Liver (tissue), 3 donors: ENCODE measurements at regions not wholly inside any gene's neighbourhood (a gene's known extent, or its start where the extent isn't known, plus 50 kb on each side); places are given as distances from the start of the nearest gene placed in this dataset.

ENCODE experiments used
- EGR1 ChIP-seq, 2 donors: IDR thresholded peaks; 2 replicates each; pipeline ENCODE4 v1.6.1; 2016 to 2018; ENCODE audit warnings: antibody characterized with exemption in 2 of 2, low read depth in 2 of 2
- NR2F2 ChIP-seq: IDR thresholded peaks from 2 replicates; pipeline ENCODE4 v1.6.1; 2016; ENCODE audit warnings: antibody characterized with exemption
- RAD21 ChIP-seq, 2 donors: IDR thresholded peaks; 2 replicates each; pipeline ENCODE4 v1.6.1; 2016; ENCODE audit warnings: antibody characterized with exemption in 2 of 2, mild to moderate bottlenecking in 2 of 2
- YY1 ChIP-seq: IDR thresholded peaks from 2 replicates; pipeline ENCODE4 v1.6.1; 2016; ENCODE audit warnings: antibody characterized with exemption, mild to moderate bottlenecking
- ZBTB33 ChIP-seq: IDR thresholded peaks from 2 replicates; pipeline ENCODE4 v1.6.1; 2016; ENCODE audit warnings: antibody characterized with exemption
- TF ChIP-seq, protein P1 (sequence below): IDR thresholded peaks from 2 replicates; pipeline ENCODE4 v1.6.1; 2016; ENCODE audit warnings: antibody characterized with exemption
- TF ChIP-seq, protein P2 (sequence below): fragments of 150-350 bp; IDR thresholded peaks from 2 replicates; pipeline ENCODE4 v1.5.1; 2017; ENCODE audit warnings: improper control_type of control experiment, low read depth, low read length; ENCODE audit not compliant: missing input control
- TF ChIP-seq, protein P3 (sequence below): IDR thresholded peaks from 2 replicates; pipeline ENCODE4 v1.6.1; 2016; ENCODE audit warnings: antibody characterized with exemption, mild to moderate bottlenecking
- donor health status: healthy.
- donor health status: healthy.

DNA sequence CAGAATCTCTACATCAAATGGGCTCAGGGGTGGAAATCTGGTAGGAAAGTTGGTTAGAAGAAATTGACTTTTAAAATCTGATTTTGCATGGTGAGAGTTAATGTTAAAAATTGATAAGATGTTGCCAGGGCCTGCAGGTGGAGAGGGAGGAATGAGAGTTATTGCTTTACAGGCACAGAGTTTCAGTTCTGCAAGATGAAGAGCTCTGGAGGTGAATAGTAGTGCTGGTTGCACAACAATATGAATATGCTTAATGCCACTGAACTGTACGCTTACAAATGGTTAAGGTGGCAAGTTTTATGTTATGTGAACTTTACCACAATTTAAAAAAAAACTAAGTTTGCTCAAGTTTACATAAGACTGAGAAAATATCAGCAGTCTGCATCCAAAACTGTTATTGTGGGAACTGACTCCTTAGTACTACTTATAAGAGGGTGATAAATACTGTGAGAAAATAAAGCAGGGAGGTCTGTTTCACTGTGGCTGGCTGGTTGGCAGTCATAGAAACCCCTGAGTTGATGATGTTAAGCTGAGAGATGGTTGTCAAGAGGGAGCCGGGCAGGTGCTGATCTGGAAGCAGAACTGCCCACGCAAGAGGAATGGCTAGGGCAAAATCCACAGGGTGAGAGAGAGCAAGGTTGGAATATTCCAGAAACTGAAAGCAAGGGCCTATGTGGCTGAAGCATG lies 144.9 kb downstream of the EDEM1 start:
- TF ChIP-seq NR2F2 = no peak
- TF ChIP-seq, protein P1, sequence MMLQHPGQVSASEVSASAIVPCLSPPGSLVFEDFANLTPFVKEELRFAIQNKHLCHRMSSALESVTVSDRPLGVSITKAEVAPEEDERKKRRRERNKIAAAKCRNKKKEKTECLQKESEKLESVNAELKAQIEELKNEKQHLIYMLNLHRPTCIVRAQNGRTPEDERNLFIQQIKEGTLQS = no peak
- TF ChIP-seq, protein P2, sequence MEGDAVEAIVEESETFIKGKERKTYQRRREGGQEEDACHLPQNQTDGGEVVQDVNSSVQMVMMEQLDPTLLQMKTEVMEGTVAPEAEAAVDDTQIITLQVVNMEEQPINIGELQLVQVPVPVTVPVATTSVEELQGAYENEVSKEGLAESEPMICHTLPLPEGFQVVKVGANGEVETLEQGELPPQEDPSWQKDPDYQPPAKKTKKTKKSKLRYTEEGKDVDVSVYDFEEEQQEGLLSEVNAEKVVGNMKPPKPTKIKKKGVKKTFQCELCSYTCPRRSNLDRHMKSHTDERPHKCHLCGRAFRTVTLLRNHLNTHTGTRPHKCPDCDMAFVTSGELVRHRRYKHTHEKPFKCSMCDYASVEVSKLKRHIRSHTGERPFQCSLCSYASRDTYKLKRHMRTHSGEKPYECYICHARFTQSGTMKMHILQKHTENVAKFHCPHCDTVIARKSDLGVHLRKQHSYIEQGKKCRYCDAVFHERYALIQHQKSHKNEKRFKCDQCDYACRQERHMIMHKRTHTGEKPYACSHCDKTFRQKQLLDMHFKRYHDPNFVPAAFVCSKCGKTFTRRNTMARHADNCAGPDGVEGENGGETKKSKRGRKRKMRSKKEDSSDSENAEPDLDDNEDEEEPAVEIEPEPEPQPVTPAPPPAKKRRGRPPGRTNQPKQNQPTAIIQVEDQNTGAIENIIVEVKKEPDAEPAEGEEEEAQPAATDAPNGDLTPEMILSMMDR = no peak
- TF ChIP-seq, protein P3, sequence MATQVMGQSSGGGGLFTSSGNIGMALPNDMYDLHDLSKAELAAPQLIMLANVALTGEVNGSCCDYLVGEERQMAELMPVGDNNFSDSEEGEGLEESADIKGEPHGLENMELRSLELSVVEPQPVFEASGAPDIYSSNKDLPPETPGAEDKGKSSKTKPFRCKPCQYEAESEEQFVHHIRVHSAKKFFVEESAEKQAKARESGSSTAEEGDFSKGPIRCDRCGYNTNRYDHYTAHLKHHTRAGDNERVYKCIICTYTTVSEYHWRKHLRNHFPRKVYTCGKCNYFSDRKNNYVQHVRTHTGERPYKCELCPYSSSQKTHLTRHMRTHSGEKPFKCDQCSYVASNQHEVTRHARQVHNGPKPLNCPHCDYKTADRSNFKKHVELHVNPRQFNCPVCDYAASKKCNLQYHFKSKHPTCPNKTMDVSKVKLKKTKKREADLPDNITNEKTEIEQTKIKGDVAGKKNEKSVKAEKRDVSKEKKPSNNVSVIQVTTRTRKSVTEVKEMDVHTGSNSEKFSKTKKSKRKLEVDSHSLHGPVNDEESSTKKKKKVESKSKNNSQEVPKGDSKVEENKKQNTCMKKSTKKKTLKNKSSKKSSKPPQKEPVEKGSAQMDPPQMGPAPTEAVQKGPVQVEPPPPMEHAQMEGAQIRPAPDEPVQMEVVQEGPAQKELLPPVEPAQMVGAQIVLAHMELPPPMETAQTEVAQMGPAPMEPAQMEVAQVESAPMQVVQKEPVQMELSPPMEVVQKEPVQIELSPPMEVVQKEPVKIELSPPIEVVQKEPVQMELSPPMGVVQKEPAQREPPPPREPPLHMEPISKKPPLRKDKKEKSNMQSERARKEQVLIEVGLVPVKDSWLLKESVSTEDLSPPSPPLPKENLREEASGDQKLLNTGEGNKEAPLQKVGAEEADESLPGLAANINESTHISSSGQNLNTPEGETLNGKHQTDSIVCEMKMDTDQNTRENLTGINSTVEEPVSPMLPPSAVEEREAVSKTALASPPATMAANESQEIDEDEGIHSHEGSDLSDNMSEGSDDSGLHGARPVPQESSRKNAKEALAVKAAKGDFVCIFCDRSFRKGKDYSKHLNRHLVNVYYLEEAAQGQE = no peak
- no peak for TF ChIP-seq EGR1 (IDR thresholded peaks at IDR 0.05; ENCODE audit: low read depth in 2 of 2)
- no peak for TF ChIP-seq RAD21 (IDR thresholded peaks at IDR 0.05)
- no peak for TF ChIP-seq YY1
- TF ChIP-seq ZBTB33 = no peak
